Stimulated activated CD8-positive, alpha-beta memory T cell treated with anti-CD3 and anti-CD28 coated beads, Interleukin-15, amount 100 ng/mL, for 48 hours (primary cell): ENCODE measurements at regions not wholly inside any gene's neighbourhood (a gene's known extent, or its start where the extent isn't known, plus 50 kb on each side); places are given as distances from the start of the nearest gene placed in this dataset.
"Not testable (repeated sequence)": the region's sequence is repeated elsewhere in the genome, so short reads cannot be mapped to it uniquely, and the experiment has no call there.

Experiments used
- DNase-seq, 2 donors: peaks; one replicate each; pipeline ENCODE4 v3.0.0-alpha.2; 2020; ENCODE audit warnings: low read depth in 2 of 2

DNA sequence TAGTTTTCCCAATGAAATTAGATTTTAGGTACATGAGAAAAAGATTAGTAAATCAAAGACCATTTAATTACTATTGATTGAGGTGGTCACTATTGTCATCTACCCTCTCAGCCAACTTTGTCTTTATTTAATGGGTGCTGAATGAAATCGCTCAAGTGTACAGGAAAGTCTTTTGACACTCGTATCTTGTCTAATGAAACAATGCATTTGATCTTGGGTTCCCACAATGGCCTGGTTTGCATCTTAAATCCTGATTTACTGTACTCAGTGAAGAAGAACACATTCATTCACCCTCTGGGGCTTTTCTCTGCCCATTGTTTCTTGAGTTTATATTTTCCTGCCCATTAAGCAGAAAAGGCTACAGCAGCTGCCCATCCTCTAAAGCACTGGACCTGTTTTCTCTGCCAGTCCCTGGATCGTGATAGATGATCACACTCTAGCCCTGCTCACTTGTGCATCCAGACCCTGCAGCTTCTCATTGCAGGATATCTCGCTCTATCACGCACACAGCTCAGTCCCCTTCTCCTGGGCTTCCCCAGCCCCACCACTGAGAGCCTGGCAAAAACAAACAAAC lies 1369.3 kb downstream of the AACS start:
- DNase-seq: no peak

DNA sequence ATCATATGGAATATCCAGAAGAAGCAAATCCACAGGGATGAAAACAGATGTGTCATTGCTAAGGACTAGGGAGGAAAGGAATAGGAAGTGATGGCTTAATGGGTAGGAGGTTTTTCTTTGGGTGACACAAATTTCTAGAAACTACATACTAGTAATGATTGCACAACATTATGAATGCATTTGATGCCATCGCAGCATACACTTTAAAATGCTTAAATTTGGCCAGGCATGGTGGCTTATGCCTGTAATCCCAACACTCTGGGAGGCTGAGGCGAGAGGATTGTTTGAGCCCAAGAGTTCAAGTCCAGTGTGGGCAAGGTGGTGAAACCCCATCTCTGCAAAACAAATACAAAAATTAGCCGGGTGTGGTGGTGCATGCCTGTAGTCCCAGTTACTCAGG lies 1370.8 kb downstream of the AACS start:
- no peak for DNase-seq

DNA sequence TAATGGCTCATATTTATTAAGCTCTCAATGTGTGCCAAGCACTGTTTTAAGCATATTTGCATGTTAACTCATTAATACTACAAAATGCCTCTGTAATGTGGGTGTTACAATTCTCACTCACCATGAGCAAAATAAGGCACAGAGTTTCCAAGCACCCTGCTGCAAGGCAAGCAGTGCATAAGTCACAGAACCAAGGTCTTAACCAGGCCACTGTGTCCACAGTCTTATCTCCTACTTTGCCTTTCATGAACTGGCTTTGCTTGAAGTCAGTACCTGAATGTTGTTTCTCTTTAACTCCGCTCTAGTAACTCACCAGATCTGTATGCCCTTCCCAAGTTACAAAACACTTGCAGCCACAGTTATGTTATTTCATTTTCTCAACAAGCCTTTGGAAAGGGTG lies 1372.7 kb downstream of the AACS start:
- no peak for DNase-seq

DNA sequence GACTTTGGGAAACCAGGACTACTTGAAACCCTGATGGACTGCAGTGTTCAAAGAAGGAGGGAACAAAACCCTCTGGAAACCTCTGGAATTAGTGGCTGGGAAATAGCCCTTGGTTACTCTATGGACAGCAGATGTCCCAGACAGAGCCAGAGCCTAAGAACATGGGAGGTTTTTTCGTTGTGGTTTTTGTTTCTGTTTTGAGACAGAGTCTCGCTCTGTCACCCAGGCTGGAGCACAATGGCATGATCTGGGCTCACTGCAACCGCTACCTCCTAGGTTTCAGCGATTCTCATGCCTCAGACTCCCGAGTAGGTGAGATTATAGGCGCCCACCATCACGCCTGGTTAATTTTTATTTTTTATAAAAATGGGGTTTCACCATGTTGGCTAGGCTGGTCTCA lies 1378.7 kb downstream of the AACS start:
- no peak for DNase-seq

DNA sequence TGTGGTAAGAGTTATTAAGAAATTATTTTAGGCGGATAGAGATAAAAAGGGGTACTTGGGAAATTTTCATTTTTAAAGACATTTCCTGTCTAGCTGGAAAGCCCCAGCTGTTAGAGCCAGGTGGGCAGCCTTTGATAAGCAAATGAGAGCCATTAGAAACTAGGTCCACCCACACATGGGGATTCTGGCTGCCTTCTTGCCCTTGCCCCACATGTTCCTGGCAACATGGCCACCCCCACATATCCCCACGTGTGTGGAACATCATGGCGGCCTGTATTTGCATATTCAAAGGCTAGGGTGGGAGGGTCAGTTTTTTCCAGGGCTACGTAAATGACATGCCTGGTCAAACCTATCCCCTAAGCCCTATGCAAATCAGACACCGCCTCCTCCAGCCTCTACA lies 1382.1 kb downstream of the AACS start:
- DNase-seq: no peak

DNA sequence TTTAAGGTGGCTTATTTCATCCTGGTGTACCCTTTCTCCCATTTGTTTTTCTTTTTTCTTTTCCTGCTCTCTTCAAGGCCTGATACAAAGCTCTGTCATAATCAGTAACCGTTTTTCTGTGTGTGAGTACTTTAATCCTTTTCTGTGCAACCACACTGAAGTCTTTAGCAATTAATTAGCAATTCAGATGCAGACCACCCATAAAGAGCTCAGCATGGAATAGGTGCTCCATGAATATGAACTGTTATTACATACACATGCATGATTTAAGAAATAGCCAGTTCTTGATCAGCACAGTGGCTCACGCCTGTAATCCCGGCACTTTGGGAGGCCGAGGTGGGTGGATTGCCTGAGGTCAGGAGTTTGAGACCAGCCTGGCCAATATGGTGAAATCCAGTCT lies 1386.6 kb downstream of the AACS start:
- no peak for DNase-seq

DNA sequence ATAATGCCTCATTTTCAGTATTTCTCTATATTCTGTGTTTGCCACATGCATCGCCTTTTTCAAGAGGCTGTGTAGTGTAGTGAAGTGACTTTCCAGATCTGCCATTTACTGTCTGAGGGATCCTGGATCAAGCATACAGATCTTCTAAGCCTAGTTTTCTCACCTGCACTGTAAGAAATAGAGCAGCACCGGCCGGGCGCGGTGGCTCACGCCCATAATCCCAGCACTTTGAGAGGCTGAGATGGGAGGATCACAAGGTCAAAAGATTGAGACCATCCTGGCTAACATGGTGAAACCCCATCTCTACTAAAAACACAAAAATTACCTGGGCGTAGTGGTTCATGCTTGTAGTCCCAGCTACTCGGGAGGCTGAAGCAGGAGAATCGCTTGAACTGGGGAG lies 1387.5 kb downstream of the AACS start:
- DNase-seq: not testable (repeated sequence)

DNA sequence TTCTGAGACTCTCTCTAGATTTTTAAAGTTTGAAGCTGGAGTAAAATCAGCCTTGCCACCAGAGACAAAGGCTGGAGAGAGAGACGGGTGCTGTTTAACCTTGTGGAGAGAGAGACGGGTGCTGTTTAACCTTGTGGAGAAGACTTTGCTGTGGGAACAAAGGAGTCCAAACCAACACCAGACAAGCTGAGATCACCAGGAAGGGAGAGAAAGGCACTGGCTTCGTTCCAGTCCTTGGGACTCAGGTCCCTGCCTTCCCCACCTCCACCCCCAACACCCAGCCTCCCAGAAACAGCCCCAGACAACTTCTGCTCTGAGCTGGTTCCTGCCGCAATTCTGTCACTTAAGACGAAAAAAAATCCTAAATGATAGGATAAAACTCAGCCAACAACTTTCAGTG lies 1389.3 kb downstream of the AACS start:
- DNase-seq: no peak

DNA sequence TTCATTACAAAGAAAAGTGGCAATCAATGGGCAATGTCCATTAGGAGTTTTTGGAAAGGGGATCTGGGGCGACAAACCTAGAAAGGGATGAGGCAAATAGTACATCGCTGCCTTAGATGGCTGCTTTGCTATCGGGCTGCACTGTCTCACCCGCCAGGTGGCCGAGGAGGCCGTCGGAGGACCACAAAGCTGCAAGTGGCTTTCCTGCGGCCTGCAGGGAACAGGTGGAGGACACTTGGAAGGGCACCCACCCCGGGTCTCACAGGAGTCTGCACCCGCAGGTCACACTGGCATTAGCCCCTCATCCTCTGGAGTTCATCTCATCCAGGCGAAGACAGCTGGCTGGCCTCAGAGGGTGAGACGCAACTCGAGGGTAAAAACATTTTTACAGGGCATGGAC lies 1392.5 kb downstream of the AACS start:
- no peak for DNase-seq

DNA sequence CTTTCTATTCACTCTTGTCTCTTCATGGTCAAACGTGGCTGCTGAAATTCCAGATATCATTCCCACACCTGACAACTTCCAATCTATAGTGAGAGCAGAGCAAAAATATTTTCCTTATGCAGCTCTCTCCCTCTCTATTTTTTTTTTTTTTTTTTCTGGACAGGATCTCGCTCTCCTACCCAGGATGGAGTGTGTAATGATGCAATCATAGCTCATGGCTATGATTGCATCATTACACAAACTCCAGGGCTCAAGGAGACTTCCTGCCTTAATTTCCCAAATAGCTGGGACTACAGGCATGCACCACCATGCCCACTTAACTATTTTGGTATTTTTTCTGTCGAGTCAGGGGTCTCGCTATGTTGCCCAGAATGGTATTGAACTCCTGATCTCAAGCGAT lies 1398.9 kb downstream of the AACS start:
- no peak for DNase-seq

DNA sequence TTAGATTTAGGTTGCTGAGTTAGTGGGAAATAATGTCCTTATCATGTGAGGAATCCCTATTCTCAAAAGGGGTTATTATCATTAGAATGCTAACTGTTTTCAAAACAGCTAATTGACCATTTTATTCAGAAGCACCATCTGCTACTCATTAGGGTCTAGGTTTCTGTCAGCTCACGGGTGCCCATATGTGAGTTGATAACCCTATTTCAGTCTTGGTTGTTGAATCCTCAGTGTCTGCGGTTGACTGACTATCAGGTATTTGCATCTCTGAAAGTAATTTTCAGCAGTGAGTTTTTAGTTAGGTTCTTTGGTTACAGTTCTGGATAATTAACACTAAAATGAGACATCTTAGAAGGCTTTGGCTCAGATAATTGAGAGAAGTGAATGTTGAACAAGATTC lies 1404.0 kb downstream of the AACS start:
- no peak for DNase-seq

DNA sequence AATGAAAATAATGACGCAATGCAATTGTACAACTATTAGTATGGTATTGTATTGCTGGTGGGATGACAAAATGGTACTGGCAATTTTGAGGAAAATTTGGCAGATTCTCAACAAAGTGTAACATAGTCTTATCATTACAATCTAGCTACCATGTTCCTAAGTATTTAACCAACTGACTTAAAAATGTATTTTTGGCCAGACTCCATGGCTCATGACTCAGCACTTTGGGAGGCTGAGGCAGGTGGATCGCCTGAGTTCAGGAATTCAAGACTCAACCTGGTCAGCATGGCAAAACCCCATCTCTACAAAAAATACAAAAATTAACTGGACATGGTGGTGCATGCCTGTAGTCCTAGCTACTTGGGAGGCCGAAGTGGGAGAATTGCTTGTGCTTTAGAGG lies 1409.5 kb downstream of the AACS start:
- DNase-seq: no peak

DNA sequence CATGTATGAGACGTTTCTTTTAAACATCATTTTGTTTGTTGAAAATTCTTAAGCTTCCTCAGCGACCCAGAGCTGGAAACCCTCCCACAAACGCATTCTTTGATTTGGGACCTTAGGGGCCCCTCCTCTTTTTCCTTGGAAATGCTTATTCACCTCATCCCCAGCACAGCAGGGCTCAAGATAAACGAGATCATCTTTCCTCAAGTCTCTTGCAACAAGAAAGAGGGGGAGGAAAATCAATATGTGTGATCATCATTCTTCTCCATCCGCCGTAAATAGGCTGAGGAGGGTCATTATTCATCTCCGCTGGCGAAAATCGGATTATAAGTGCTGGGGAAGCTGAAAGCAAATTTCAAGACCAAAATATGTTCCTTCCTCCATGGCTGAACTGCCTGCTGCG lies 1415.2 kb downstream of the AACS start:
- DNase-seq: no peak

DNA sequence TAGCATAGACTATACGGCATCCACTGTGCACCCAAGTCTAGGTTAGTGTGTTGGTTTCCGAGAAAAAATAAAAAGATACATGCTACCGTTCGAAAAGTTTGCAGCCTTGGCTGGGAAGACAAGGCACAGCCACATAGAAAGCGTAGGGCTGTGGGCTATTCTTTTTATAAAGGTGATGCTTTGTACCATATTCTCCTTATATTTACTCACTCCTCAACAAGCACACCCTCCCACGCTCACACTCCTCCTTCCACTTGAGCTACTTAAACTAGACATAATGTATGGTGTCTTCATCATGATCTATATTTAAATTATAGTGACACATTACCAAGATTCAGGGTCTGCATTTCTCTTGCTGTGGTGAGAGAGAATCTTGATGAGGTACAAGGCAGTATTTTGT lies 1416.5 kb downstream of the AACS start:
- DNase-seq: no peak

DNA sequence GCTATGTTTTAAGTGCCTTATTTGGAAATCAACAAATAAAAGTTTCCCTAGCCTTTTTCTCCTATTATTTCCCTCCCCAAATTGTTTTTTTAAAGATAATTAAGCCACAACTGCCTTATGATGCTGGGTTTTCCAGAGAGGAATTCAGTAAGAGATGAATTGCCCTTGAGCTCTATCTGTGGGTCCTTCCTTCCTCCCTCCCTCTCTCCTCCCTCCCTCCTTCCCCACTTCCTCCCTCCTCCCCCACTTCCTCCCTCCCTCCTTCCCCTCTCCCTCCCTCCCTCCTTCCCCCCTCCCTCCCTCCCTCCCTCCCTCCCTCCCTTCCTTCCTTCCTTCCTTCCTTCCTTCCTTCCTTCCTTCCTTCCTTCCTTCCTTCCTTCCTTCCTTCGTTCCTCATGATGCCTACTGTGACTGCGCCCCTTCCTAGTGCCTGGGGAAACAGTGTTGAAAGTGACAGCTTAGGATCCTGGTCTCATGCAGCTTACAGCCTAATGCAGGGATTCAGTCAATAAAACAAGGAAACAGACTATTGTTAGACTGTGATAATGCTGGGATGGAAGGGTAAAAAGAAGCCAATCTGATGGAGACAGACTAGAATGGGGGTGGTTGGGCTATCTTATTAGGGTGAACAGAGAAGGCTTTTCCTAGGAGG lies 1417.1 kb downstream of the AACS start:
- DNase-seq: no peak

DNA sequence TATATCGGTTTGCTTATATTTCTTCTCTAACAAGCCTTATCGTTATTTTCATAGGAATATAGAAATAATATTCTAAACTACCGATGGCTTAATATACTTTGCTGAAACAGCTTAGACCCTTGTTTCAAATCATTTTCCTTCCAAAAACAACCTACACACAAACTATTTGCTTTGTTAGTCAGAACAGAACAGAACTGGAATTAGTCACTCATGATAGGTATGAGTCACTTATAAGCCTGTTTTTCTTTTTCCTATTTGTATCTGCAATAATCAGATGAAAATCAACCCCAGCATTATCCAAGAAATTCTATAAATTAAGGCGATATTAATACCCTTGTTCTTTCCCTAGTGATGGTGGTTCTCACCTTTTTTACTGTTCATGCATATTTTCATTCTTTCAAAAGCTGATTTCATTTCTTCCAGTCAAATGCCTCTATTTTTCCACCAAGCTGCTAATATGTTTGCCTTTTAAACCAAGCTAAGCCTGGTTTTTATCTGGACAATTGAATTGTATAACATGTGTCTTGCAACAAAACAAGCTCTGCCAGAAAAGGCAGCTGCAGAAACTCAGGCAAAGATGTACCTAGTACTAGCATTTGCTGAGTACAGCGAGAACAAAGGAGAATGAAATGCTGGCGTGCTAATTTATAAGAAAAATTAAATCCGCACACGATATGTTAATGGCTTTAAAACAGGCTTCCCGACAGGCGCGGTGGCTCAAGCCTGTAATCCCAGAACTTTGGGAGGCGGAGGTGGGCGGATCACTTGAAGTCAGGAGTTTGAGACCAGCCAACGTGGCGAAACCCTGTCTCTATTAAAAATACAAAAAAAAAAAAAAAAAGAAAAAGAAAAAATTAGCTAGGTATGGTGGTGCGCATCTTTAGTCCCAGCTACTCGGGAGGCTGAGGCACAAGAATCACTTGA lies 1418.2 kb downstream of the AACS start:
- no peak for DNase-seq

DNA sequence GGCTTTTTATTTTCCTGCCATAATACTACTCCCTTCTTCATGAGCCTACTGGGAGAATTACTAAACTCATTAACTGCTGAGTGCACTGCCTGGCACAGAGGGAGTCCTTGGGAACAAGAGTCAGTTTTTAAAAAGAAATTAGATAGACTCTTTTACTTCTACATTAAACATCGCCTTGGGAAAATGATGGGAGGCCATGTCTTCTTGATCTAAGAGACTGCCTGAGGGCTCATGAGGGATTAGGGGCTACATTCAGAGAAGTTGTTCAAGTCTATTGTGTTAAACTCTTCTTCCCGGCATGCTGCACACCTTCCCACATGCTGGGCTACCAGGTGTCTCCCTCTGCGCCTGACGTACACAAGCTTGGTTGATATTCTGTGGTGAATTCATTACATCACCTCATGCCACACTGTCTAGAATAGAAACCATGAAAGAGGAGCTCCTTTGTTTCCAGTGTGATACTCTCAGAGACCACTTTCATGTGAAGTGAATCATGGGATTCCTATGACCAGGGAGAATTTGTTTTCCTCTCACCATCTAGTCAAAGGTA lies 1422.3 kb downstream of the AACS start:
- no peak for DNase-seq

DNA sequence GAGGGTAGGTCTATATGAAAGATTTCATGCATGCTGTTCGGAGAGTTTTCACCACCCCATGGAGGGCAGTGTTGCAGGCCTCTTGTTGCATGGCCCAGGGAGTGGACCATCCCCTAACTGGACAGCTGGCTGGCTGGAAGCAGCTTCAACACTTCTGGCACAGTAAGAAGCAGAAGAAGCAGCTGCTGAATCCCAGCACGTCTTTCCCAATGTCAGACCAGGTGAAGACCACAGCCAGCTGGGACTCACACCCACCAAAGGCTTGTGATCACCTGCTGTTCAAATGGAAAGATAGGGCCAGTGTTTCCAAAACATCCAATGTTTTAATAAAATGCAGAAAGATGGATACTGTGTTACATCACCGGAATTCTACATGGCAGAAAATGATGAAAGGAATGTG lies 1423.6 kb downstream of the AACS start:
- DNase-seq: no peak

DNA sequence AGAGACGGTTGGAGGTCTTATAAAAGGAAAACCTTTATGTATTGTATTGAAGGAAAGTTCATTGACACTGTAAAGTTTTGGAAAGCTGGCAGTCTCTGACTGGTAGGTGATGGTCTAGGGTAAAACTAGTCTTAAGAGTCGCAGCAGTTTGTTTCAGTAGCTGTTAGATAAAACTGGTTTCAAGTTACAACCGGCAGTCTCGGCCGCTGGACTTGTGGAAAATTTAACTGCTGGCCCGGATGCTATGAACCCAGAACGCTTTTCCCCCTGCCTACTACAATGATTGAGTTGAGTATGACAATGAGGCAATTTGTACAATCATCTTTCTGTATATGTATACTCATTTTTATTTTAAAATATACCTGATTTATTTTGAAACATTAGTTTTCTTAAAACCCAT lies 1426.9 kb downstream of the AACS start:
- no peak for DNase-seq

DNA sequence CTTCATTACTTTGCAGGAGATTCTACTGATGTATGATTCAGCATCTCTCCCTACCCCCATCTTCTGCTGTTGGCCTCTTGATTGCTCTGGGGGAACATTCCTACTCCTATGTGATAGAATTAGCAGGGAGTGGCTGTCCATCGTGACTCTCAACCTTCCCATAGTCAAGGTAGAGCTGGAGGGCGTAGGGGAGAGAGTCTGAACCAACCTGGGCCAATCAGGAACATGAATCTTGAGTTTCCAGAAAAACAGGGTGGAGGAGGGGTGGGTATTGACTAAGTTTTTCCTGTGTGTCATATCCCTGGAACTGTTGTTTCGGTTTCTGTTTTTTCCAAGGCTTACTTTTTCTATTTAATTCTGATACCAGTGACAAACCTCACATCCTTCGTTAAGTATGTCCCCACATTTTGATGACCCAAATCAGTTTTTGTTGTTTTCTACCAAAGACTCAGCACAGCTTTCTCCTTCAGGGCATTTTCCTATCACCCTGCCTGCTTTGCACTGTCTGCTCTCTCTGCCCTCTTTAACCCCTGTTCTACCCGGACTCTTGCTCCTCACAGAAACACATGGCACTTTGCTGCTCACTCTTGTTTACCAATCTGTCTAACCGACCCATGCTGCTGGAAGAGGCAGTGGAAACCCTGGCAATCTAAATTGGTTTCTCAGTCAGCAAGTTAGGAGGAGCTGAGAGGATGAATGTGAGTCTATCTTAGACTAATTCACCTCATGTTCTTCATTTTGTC lies 1428.3 kb downstream of the AACS start:
- DNase-seq: no peak

DNA sequence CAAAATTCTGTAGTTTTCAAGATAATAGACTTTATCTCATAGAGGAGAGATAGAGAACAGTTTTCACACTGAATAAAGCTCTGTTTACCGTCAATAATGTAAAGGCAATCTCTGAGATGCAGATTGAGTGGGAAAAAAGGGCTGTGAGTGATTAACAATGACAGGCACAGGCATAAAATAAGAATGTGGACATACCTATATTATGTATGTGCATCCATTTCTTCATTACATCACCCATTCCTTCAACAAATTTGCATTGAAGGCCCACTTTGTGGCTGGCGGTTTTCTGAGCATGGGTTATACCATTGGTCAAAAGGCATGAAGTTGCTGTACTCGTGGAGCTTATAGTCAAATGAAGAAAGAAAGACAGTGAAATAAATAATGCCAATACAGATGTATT lies 1431.0 kb downstream of the AACS start:
- DNase-seq: no peak
